ENCODE measurements at regions not wholly inside any gene's neighbourhood (a gene's known extent, or its start where the extent isn't known, plus 50 kb on each side); places are given as distances from the start of the nearest gene placed in this dataset.

DNA sequence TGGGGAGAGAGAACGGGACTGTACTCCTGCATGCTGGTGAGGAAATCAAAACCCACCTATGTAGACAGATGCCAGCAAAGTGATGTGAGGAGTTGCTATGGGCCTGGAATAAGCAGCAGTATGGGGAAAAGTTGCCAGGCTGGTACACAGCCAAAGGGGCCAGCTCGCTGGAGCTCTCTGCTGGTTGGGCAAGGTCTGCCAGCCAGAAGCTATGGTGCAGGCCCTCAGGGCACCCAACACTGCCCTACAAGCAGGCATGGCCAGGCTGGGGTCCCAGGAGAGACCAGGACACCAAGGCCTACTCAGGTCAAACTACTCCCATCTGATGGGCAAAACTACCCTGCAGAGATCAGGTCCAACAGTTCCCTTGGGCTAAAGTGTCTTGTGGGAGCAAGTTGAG lies 916.6 kb downstream of the IPMK start:
- TF ChIP-seq, protein P1, sequence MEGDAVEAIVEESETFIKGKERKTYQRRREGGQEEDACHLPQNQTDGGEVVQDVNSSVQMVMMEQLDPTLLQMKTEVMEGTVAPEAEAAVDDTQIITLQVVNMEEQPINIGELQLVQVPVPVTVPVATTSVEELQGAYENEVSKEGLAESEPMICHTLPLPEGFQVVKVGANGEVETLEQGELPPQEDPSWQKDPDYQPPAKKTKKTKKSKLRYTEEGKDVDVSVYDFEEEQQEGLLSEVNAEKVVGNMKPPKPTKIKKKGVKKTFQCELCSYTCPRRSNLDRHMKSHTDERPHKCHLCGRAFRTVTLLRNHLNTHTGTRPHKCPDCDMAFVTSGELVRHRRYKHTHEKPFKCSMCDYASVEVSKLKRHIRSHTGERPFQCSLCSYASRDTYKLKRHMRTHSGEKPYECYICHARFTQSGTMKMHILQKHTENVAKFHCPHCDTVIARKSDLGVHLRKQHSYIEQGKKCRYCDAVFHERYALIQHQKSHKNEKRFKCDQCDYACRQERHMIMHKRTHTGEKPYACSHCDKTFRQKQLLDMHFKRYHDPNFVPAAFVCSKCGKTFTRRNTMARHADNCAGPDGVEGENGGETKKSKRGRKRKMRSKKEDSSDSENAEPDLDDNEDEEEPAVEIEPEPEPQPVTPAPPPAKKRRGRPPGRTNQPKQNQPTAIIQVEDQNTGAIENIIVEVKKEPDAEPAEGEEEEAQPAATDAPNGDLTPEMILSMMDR (conservative IDR thresholded peaks at IDR 0.05 in 1 of 2, IDR thresholded peaks at IDR 0.05 in 1 of 2; ENCODE audit: extremely low read depth in 1 of 2, insufficient read depth in 1 of 2, low read depth in 1 of 2, low read length in 2 of 2) = no peak
- no peak for TF ChIP-seq EZH2 (IDR thresholded peaks at IDR 0.05; ENCODE audit: borderline replicate concordance, low read length)
